HG03064 (cell line): ENCODE measurements at regions not wholly inside any gene's neighbourhood (a gene's known extent, or its start where the extent isn't known, plus 50 kb on each side); places are given as distances from the start of the nearest gene placed in this dataset.

ENCODE experiments used
- ATAC-seq: cut with Tn5 transposase; IDR thresholded peaks from one replicate; pipeline ENCODE4 v1.9.1; 2021; ENCODE audit warnings: low read depth; ENCODE audit not compliant: unreplicated experiment

- ATAC-seq: no peak
Observed at GRCh38 chr1:221098471-221099405, 219.5 kb downstream of the HLX start.

- no peak for ATAC-seq
Observed at GRCh38 chr1:221099747-221100595, 220.7 kb downstream of the HLX start.

- ATAC-seq: no peak
Observed at GRCh38 chr1:221100611-221101010, 221.4 kb downstream of the HLX start.

GRCh38 chr1:221101807-221102605 is 222.8 kb downstream of the HLX start:
- ATAC-seq: no peak

GRCh38 chr1:221104596-221104995 is 225.4 kb downstream of the HLX start:
- no peak for ATAC-seq

GRCh38 chr1:221105578-221105977 is 226.3 kb downstream of the HLX start:
- ATAC-seq: no peak

- no peak for ATAC-seq
Observed at GRCh38 chr1:221106616-221107015, 227.4 kb downstream of the HLX start.

- ATAC-seq: no peak
Observed at GRCh38 chr1:221109930-221110329, 230.7 kb downstream of the HLX start.

GRCh38 chr1:221117133-221117532 is 237.9 kb downstream of the HLX start:
- no peak for ATAC-seq

- ATAC-seq: no peak
Observed at GRCh38 chr1:221117548-221117951, 238.3 kb downstream of the HLX start.

- ATAC-seq: no peak
Observed at GRCh38 chr1:221118176-221118937, 239.1 kb downstream of the HLX start.

GRCh38 chr1:221118938-221119320 is 239.7 kb downstream of the HLX start:
- ATAC-seq: no peak

GRCh38 chr1:221122501-221122900 is 243.3 kb downstream of the HLX start:
- ATAC-seq: no peak

- no peak for ATAC-seq
Observed at GRCh38 chr1:221125976-221126375, 246.7 kb downstream of the HLX start.

- ATAC-seq: no peak
Observed at GRCh38 chr1:221137666-221138065, 258.4 kb downstream of the HLX start.

GRCh38 chr1:221138516-221138915 is 259.3 kb downstream of the HLX start:
- ATAC-seq: no peak

- ATAC-seq: no peak
Observed at GRCh38 chr1:221139991-221140390, 260.7 kb downstream of the HLX start.

GRCh38 chr1:221141096-221141495 is 261.9 kb downstream of the HLX start:
- no peak for ATAC-seq

GRCh38 chr1:221141606-221142285 is 262.5 kb downstream of the HLX start:
- no peak for ATAC-seq
